GM23248 (cell line): ENCODE measurements at regions not wholly inside any gene's neighbourhood (a gene's known extent, or its start where the extent isn't known, plus 50 kb on each side); places are given as distances from the start of the nearest gene placed in this dataset.

Source experiments
- EZH2 ChIP-seq: fragments of 200-600 bp; sonication (generic); IDR thresholded peaks from 2 replicates; pipeline ENCODE4 v1.6.1; 2018; ENCODE audit warnings: antibody characterized with exemption, mild to moderate bottlenecking; ENCODE audit not compliant: insufficient read depth, poor library complexity, severe bottlenecking
- EZH2phosphoT487 ChIP-seq: fragments of 200-600 bp; sonication (generic); IDR thresholded peaks from 2 replicates; pipeline ENCODE4 v1.6.1; 2018; ENCODE audit warnings: antibody characterized with exemption, moderate library complexity, mild to moderate bottlenecking, low read depth; ENCODE audit not compliant: insufficient read depth

DNA sequence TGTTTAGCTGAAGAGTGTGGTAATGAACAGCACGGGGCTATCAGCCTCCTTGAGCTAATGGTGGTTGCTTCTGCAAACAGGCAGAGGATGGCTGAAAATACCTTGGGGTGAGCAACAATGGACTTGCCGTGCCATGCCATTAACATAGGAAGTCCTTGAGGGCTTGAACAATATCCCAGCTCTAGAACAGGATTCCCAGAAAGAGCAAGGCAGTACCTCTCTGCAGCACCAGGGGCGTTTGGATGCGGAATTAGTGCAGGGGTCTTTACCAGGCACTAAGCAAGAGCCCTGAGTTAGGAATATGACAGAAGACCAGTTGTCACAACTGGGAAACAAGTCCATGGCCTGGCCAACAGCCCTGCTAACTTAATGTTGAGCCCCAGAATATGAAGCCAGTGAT is 143.2 kb upstream of the COBL start:
- TF ChIP-seq EZH2: no peak
- TF ChIP-seq EZH2phosphoT487: no peak
